SH-SY5Y (cell line): ENCODE measurements at regions not wholly inside any gene's neighbourhood (a gene's known extent, or its start where the extent isn't known, plus 50 kb on each side); places are given as distances from the start of the nearest gene placed in this dataset.

Experiments
- GATA2 ChIP-seq: IDR thresholded peaks from 2 replicates; pipeline ENCODE4 v1.6.1; 2011; ENCODE audit warnings: mild to moderate bottlenecking, low read depth, low read length
- GATA3 ChIP-seq: IDR thresholded peaks from 2 replicates; pipeline ENCODE4 v1.6.1; 2011; ENCODE audit warnings: low read depth, mild to moderate bottlenecking, low read length, moderate library complexity

DNA sequence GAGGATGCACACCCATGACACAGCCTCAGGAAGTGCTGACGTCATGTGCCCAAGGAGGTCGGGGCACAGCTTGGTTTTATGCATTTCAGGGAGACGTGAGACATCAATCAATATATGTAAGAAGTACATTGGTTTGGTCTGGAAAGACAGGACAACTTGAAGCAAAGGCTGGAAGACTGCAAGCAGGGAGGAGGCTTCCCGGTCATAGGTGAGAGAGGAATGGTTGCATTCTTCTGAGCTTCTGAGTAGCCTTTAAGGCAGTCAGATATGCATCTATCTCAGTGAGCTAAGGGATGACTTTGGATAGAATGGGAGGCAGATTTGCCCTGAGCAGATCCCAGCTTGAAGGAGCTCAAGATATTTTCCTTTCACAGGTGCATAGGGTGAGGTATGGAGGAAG, 349.5 kb downstream of the TYW1 start:
- TF ChIP-seq GATA2 (no peak), GATA3 (no peak)
